ENCODE measurements at regions not wholly inside any gene's neighbourhood (a gene's known extent, or its start where the extent isn't known, plus 50 kb on each side); places are given as distances from the start of the nearest gene placed in this dataset.

- Mint-ChIP-seq H3K9me3 (no peaks in the 10 kb centered on the region), H3K27me3 (ENCODE audit: low read depth) (peaks cover 23% of the 10 kb centered on the region), H3K4me1 (ENCODE audit: low read depth) (no peaks in the 10 kb centered on the region), H3K4me3 (ENCODE audit: low read depth) (no peak overlapping the region), H3K36me3 (ENCODE audit: low read depth) (no peaks in the 10 kb centered on the region), H3K27ac (no peak overlapping the region)
- DNase-seq (ENCODE audit: low spot score) = no peak
- intact Hi-C loops (cut with micrococcal nuclease) = no loop called here
Observed at GRCh38 chr4:77393996-77394395, 211.6 kb upstream of the CXCL13 start.

DNA sequence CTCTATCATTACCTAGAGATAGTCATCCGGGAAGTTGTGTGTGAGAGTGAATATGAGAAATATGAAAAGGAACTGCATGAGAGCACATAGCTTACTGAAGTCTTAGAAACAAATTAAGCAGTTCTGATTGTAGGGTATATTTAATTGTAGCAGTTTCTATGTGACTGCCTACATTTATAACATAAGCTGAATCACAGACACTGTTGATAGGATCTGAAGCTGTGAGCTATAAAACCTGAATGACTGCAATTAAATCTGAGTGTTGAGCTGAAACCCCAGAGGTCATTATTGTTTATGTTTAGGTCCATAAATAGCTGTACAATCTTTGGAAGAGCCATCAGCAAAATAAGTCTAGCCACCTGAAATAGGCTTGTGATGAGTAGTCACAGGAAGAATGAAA, 210.1 kb upstream of the CXCL13 start:
- H3K9me3 Mint-ChIP-seq = no peaks in the 10 kb centered on the region
- H3K4me3 Mint-ChIP-seq (ENCODE audit: low read depth) = no peak overlapping the region
- peaks cover 25% of the 10 kb centered on the region for H3K27me3 Mint-ChIP-seq (ENCODE audit: low read depth)
- H3K27ac Mint-ChIP-seq = no peak overlapping the region
- H3K4me1 Mint-ChIP-seq (ENCODE audit: low read depth) = no peaks in the 10 kb centered on the region
- DNase-seq (ENCODE audit: low spot score) = no peak
- intact Hi-C loops (cut with micrococcal nuclease) = no loop called here
- no peaks in the 10 kb centered on the region for H3K36me3 Mint-ChIP-seq (ENCODE audit: low read depth)

DNA sequence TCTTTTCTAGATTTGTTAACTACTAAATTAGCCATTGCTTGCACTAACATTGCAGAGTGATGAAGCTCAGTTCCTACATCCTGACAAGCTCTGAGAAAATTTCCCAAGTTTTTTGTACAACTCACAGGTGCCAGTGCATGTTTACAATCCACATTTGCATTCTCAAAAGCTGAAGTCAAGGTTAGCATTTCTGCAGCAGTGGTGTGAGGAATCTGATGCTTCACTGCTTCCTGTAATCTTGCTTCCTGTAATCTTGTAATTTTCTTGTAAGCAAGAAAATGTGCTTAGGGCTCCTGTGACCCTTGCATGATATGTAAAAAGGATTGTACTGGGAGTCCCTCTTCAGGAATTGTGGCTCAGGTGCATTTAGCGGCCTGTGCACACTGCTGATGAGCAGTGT, 207.4 kb upstream of the CXCL13 start:
- Mint-ChIP-seq H3K9me3 (no peaks in the 10 kb centered on the region), H3K27me3 (ENCODE audit: low read depth) (peaks cover 30% of the 10 kb centered on the region), H3K27ac (no peak overlapping the region), H3K4me1 (ENCODE audit: low read depth) (no peaks in the 10 kb centered on the region), H3K36me3 (ENCODE audit: low read depth) (no peaks in the 10 kb centered on the region), H3K4me3 (ENCODE audit: low read depth) (no peak overlapping the region)
- no peak for DNase-seq (ENCODE audit: low spot score)
- intact Hi-C loops (cut with micrococcal nuclease) = no loop called here

DNA sequence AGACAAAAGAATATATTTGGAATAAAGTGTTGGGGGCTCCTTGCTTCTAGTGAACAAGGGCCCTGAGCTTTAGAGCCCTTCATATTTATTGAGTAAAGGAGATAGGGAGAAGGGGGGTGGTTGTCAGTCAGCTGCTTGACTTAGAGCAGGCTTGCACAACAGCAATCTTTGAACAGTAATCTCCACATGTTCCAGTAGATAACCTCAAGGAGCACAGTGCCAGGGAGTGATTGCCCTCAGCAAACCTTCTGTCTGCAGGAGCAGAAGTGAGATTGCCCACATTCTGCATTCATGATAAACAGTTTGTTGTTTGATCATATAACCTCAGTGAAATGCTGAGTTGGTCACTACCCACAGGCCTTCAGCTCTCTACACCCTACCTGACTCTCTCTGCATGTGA, 205.8 kb upstream of the CXCL13 start:
- no peak for DNase-seq (ENCODE audit: low spot score)
- Mint-ChIP-seq H3K27me3 (ENCODE audit: low read depth) (peaks cover 33% of the 10 kb centered on the region), H3K36me3 (ENCODE audit: low read depth) (no peaks in the 10 kb centered on the region), H3K27ac (no peak overlapping the region), H3K4me1 (ENCODE audit: low read depth) (no peaks in the 10 kb centered on the region), H3K9me3 (no peaks in the 10 kb centered on the region), H3K4me3 (ENCODE audit: low read depth) (no peak overlapping the region)
- intact Hi-C loops (cut with micrococcal nuclease) = no loop called here

DNA sequence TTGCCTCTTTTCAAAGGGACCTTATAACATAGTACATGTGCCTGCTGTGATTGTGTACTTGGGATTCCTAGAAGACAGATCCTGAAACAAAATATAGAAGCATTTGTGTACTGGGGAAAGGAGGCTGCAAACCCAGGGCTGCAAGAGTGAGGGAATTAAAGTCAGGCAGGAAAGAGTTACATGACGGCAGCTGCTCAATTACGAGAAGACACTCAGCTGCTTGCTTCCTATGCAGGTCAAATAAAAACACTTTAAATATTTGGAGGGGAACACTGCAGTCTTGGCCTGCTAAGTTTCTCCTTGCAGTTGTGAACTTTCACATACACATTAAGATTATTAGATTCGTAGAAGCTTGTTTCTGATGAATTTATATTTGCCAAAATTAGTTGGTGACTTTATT, 191.9 kb upstream of the CXCL13 start:
- H3K4me1 Mint-ChIP-seq (ENCODE audit: low read depth) = no peaks in the 10 kb centered on the region
- intact Hi-C loops (cut with micrococcal nuclease) = no loop called here
- no peak for DNase-seq (ENCODE audit: low spot score)
- no peaks in the 10 kb centered on the region for H3K9me3 Mint-ChIP-seq
- no peaks in the 10 kb centered on the region for H3K36me3 Mint-ChIP-seq (ENCODE audit: low read depth)
- no peak overlapping the region for H3K4me3 Mint-ChIP-seq (ENCODE audit: low read depth)
- no peak overlapping the region for H3K27ac Mint-ChIP-seq
- peaks cover 28% of the 10 kb centered on the region for H3K27me3 Mint-ChIP-seq (ENCODE audit: low read depth)

GRCh38 chr4:77415689-77416088, 189.9 kb upstream of the CXCL13 start:
- no peaks in the 10 kb centered on the region for H3K9me3 Mint-ChIP-seq
- H3K4me1 Mint-ChIP-seq (ENCODE audit: low read depth) = no peaks in the 10 kb centered on the region
- no peak overlapping the region for H3K4me3 Mint-ChIP-seq (ENCODE audit: low read depth)
- peaks cover 30% of the 10 kb centered on the region for H3K27me3 Mint-ChIP-seq (ENCODE audit: low read depth)
- intact Hi-C loops (cut with micrococcal nuclease) = no loop called here
- H3K27ac Mint-ChIP-seq = no peak overlapping the region
- H3K36me3 Mint-ChIP-seq (ENCODE audit: low read depth) = no peaks in the 10 kb centered on the region
- no peak for DNase-seq (ENCODE audit: low spot score)

- H3K9me3 Mint-ChIP-seq = no peaks in the 10 kb centered on the region
- H3K27ac Mint-ChIP-seq = no peak overlapping the region
- peaks cover 27% of the 10 kb centered on the region for H3K27me3 Mint-ChIP-seq (ENCODE audit: low read depth)
- no peak overlapping the region for H3K4me3 Mint-ChIP-seq (ENCODE audit: low read depth)
- no peak for DNase-seq (ENCODE audit: low spot score)
- H3K4me1 Mint-ChIP-seq (ENCODE audit: low read depth) = no peaks in the 10 kb centered on the region
- H3K36me3 Mint-ChIP-seq (ENCODE audit: low read depth) = no peaks in the 10 kb centered on the region
- intact Hi-C loops (cut with micrococcal nuclease) = loop anchor here (1.0 kb wide), 1 partner anchor 33 kb away; no protein-coding TSS in a partner anchor
Observed at GRCh38 chr4:77418333-77418732, 187.3 kb upstream of the CXCL13 start.

DNA sequence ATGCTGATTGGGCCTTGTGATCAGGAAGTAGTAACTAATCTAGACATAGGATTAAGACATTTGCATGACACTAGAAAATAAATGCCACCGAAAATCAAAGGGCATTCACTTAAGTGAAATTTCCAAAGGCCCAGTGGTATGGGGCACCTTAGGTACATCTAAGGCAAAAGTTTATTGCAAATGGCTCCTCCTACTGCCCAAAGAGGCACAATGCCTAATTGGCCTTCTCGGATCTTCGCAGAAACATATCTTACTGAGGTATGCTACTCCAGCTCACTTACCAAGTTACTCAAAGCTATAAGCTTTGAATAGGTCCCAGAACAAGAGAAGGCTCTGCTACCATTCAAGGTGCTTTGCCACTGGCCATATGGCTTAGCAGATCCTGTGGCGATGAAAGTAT, 174.8 kb upstream of the CXCL13 start:
- intact Hi-C loops (cut with micrococcal nuclease) = loop anchor here (5.0 kb wide), 1 partner anchor 64 kb away; no protein-coding TSS in a partner anchor
- no peak for DNase-seq (ENCODE audit: low spot score)
- Mint-ChIP-seq H3K36me3 (ENCODE audit: low read depth) (no peaks in the 10 kb centered on the region), H3K4me1 (ENCODE audit: low read depth) (peaks cover 3% of the 10 kb centered on the region), H3K27me3 (ENCODE audit: low read depth) (peaks cover 4% of the 10 kb centered on the region), H3K27ac (no peak overlapping the region), H3K4me3 (ENCODE audit: low read depth) (no peak overlapping the region), H3K9me3 (no peaks in the 10 kb centered on the region)

DNA sequence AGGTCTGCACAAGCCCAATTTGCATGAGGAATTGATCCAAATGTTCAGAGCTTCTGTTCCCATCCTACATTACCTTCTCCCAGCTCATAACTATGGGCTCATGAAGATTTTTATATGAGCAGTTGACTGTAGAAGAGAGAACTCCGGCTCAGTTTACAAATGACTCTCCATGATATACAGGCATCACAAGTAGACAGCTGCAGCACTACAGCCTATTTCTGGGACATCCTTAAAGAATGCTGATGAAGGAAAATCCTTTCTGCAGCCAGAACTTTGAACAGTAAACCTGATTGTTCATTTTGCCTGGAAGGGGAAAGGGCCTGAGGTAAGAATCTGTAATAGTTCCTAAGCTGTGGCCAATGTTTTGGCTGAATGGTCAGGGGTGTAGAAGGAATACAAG, 174.1 kb upstream of the CXCL13 start:
- Mint-ChIP-seq H3K4me1 (ENCODE audit: low read depth) (peaks cover 3% of the 10 kb centered on the region), H3K27ac (no peak overlapping the region), H3K27me3 (ENCODE audit: low read depth) (peaks cover 4% of the 10 kb centered on the region), H3K9me3 (no peaks in the 10 kb centered on the region), H3K36me3 (ENCODE audit: low read depth) (no peaks in the 10 kb centered on the region), H3K4me3 (ENCODE audit: low read depth) (no peak overlapping the region)
- intact Hi-C loops (cut with micrococcal nuclease) = loop anchor here (5.0 kb wide), 1 partner anchor 64 kb away; no protein-coding TSS in a partner anchor
- DNase-seq (ENCODE audit: low spot score) = no peak

DNA sequence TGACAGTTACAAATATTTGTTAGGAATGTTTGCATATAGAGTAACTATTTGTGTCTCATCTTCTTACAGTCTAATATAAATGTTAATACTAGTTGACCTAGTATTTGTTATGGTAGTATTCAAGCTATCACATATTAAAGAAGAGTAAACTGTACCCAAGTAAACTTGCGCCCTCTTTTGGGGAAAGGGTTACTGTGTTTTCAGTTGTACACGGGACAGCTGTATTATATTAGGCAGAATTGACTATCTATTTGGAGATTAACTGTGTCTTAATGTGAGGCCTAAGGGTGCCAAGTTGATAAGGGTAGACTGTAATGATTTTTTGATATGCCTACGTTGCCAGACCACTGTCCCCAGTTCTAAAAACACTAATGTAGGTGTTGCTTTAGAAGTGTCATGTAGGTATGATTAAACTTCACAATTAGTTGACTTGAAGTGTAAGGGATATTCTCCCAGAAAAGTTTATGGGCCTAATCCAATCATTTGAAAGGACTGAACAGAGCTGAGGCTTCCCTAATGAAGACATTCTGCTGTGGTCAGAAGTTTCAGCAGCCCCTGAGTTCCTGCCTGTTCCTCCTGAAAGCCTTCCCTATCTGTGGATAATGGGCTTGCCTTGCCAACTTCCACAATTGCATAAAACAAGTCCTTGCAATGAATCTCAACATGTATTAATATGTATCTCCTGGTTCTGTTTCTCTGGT, 172.8 kb upstream of the CXCL13 start:
- intact Hi-C loops (cut with micrococcal nuclease) = loop anchor here (1.0 to 5.0 kb wide), 2 partner anchors 48 to 66 kb away; no protein-coding TSS in a partner anchor
- peaks cover 3% of the 10 kb centered on the region for H3K4me1 Mint-ChIP-seq (ENCODE audit: low read depth)
- no peaks in the 10 kb centered on the region for H3K36me3 Mint-ChIP-seq (ENCODE audit: low read depth)
- H3K9me3 Mint-ChIP-seq = no peaks in the 10 kb centered on the region
- H3K27ac Mint-ChIP-seq = no peak overlapping the region
- no peak overlapping the region for H3K4me3 Mint-ChIP-seq (ENCODE audit: low read depth)
- no peak for DNase-seq (ENCODE audit: low spot score)
- H3K27me3 Mint-ChIP-seq (ENCODE audit: low read depth) = peaks cover 4% of the 10 kb centered on the region

- H3K9me3 Mint-ChIP-seq = no peaks in the 10 kb centered on the region
- peaks cover 3% of the 10 kb centered on the region for H3K4me1 Mint-ChIP-seq (ENCODE audit: low read depth)
- intact Hi-C loops (cut with micrococcal nuclease) = loop anchor here (1.0 to 5.0 kb wide), 2 partner anchors 48 to 66 kb away; no protein-coding TSS in a partner anchor
- H3K36me3 Mint-ChIP-seq (ENCODE audit: low read depth) = no peaks in the 10 kb centered on the region
- peaks cover 4% of the 10 kb centered on the region for H3K27me3 Mint-ChIP-seq (ENCODE audit: low read depth)
- DNase-seq (ENCODE audit: low spot score) = no peak
- no peak overlapping the region for H3K27ac Mint-ChIP-seq
- H3K4me3 Mint-ChIP-seq (ENCODE audit: low read depth) = no peak overlapping the region
Observed at GRCh38 chr4:77433418-77433733, 172.2 kb upstream of the CXCL13 start.

GRCh38 chr4:77434299-77435092, 171.1 kb upstream of the CXCL13 start:
- DNase-seq (ENCODE audit: low spot score) = no peak
- intact Hi-C loops (cut with micrococcal nuclease) = loop anchor here (5.0 kb wide), 1 partner anchor 67 kb away; no protein-coding TSS in a partner anchor

GRCh38 chr4:77437079-77437478, 168.5 kb upstream of the CXCL13 start:
- no peak for DNase-seq (ENCODE audit: low spot score)
- Mint-ChIP-seq H3K27ac (no peak overlapping the region), H3K4me1 (ENCODE audit: low read depth) (peaks cover 3% of the 10 kb centered on the region), H3K36me3 (ENCODE audit: low read depth) (no peaks in the 10 kb centered on the region), H3K4me3 (ENCODE audit: low read depth) (no peak overlapping the region), H3K9me3 (no peaks in the 10 kb centered on the region), H3K27me3 (ENCODE audit: low read depth) (no peaks in the 10 kb centered on the region)
- intact Hi-C loops (cut with micrococcal nuclease) = no loop called here

More at GRCh38 chr4:77434299-77435092, 171.1 kb upstream of the CXCL13 start:
- peaks cover 3% of the 10 kb centered on the region for H3K4me1 Mint-ChIP-seq (ENCODE audit: low read depth)
- H3K36me3 Mint-ChIP-seq (ENCODE audit: low read depth) = no peaks in the 10 kb centered on the region
- H3K9me3 Mint-ChIP-seq = no peaks in the 10 kb centered on the region
- H3K27ac Mint-ChIP-seq = no peak overlapping the region
- H3K4me3 Mint-ChIP-seq (ENCODE audit: low read depth) = no peak overlapping the region
- H3K27me3 Mint-ChIP-seq (ENCODE audit: low read depth) = peaks cover 4% of the 10 kb centered on the region

All from activated T-helper 2 cell treated with anti-CD3 and anti-CD28 coated beads, Interferon-gamma antibody, Interleukin-2, Interleukin-4, amounts not matched to agents 10 μg/mL and 5 μg/mL and 100 μg/mL, durations not matched to agents 14 hours and 24 hours and 36 hours (primary cell).